Tibial artery (tissue), 4 donors: ENCODE measurements at regions not wholly inside any gene's neighbourhood (a gene's known extent, or its start where the extent isn't known, plus 50 kb on each side); places are given as distances from the start of the nearest gene placed in this dataset.

Experiments
- DNase-seq, 2 donors: peaks; one replicate each; pipeline ENCODE4 v3.0.0-alpha.2; 2019
- H3K27ac ChIP-seq, 2 donors: fragments of 200-600 bp; sonication (generic) in 1 of 2; 1 replicate in 1 of 2; 2 replicates in 1 of 2; pipeline ENCODE4 v1.5.1; 2018 to 2019; ENCODE audit warnings: mild to moderate bottlenecking in 1 of 2
- H3K27me3 ChIP-seq, 2 donors: fragments of 200-600 bp; sonication (generic) in 1 of 2; one replicate each; pipeline versions ENCODE4 v1.5.1 to v1.6.0; 2016 to 2019
- H3K36me3 ChIP-seq, 3 donors: fragments of 200-600 bp; sonication (generic) in 2 of 3; one replicate each; pipeline ENCODE4 v1.5.1; 2016 to 2019; ENCODE audit warnings: mild to moderate bottlenecking in 2 of 3
- H3K4me1 ChIP-seq, 4 donors: fragments of 200-600 bp; sonication (generic) in 2 of 4; 1 replicate in 3 of 4; 2 replicates in 1 of 4; pipeline ENCODE4 v1.5.1; 2016 to 2019
- H3K4me3 ChIP-seq, 2 donors: fragments of 200-600 bp; sonication (generic) in 1 of 2; 1 replicate in 1 of 2; 2 replicates in 1 of 2; pipeline ENCODE4 v1.5.1; 2018 to 2019; ENCODE audit warnings: mild to moderate bottlenecking in 2 of 2
- H3K9me3 ChIP-seq, 3 donors: fragments of 200-600 bp; sonication (generic) in 1 of 3; one replicate each; pipeline ENCODE4 v1.5.1; 2016 to 2019
- intact Hi-C: fragments of 100-400 bp; cut with DNase I; formaldehyde crosslinking; loops from one replicate; pipeline ENCODE4 v1.15.0; 2023; ENCODE audit warnings: low total_unique reads
- TF ChIP-seq, protein P1 (sequence below), 2 experiments: fragments of 200-600 bp in 1 of 2; fragments of 450-650 bp in 1 of 2; IDR thresholded peaks; one replicate each; pipeline ENCODE4 v1.5.1; 2017 to 2019; ENCODE audit warnings: antibody characterized with exemption in 2 of 2, mild to moderate bottlenecking in 1 of 2, moderate library complexity in 1 of 2

DNA sequence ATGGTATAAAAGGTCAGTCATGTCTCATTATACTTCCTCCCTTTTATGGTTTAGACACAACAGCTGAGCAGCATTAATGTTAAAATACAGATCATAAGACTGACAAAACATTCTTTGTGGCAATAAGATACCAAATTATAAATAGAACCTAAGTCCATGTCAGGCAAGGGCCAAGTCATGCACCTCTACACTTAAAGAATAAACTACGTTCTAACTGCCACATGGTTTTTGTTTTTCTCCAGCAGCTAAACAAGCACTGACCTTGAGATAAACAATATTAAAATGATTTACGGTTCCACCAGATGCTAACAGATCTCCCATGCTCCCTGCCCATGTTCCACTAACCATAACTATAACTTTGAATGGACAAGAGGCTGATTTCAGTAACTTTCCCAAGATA is 368.6 kb upstream of the TFPI start:
- DNase-seq = no peak
- H3K9me3 ChIP-seq = no peaks in the 10 kb centered on the region
- TF ChIP-seq, protein P1, sequence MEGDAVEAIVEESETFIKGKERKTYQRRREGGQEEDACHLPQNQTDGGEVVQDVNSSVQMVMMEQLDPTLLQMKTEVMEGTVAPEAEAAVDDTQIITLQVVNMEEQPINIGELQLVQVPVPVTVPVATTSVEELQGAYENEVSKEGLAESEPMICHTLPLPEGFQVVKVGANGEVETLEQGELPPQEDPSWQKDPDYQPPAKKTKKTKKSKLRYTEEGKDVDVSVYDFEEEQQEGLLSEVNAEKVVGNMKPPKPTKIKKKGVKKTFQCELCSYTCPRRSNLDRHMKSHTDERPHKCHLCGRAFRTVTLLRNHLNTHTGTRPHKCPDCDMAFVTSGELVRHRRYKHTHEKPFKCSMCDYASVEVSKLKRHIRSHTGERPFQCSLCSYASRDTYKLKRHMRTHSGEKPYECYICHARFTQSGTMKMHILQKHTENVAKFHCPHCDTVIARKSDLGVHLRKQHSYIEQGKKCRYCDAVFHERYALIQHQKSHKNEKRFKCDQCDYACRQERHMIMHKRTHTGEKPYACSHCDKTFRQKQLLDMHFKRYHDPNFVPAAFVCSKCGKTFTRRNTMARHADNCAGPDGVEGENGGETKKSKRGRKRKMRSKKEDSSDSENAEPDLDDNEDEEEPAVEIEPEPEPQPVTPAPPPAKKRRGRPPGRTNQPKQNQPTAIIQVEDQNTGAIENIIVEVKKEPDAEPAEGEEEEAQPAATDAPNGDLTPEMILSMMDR (IDR thresholded peaks at IDR 0.05) = no peak
- H3K36me3 ChIP-seq = no peaks in the 10 kb centered on the region
- no peak overlapping the region for H3K27ac ChIP-seq
- no peak overlapping the region for H3K4me3 ChIP-seq
- no peaks in the 10 kb centered on the region for H3K27me3 ChIP-seq
- H3K4me1 ChIP-seq = no peaks in the 10 kb centered on the region
- intact Hi-C loops = no loop called here

DNA sequence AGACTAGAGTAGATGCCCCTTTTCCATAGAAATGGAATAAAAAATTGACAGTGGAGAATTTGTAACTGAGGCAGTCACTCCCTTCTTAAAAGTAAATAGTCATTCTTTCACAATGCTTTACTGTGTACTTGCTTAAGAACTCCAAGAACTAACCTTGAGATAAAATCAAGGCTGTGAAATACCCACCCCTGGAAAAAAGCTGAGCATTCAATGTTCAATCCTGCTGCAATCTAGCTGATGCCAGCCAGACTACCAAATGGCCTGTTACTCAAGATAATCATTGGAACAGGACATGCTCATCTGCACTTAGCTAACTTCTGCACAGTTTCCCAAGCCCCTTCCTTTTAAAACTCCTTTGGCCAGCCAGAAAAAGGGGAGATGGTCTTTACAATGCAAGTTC is 367.4 kb upstream of the GULP1 start:
- H3K36me3 ChIP-seq = no peaks in the 10 kb centered on the region
- H3K27ac ChIP-seq = no peak overlapping the region
- DNase-seq = no peak
- no peaks in the 10 kb centered on the region for H3K9me3 ChIP-seq
- no peaks in the 10 kb centered on the region for H3K4me1 ChIP-seq
- TF ChIP-seq, protein P1 (IDR thresholded peaks at IDR 0.05) = no peak
- no peak overlapping the region for H3K4me3 ChIP-seq
- intact Hi-C loops = no loop called here
- no peaks in the 10 kb centered on the region for H3K27me3 ChIP-seq

DNA sequence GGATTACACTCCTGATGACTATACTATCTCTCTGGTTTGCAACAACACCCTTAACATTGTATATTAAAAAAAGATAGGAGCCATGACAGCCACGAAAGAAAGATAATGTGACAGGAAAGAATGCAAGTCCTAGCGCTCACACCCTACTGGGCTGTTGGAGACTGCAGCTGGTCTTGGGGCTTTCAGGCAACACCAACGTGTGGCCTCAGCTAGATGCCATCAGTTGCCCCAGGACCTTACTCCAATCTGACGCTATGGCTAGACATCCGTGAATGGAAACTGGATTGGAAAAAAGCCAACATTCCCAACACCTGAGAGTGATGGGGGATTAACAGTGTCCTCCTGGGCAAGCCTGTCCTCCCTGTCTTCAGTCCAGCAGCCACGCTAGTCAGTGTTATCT is 357.4 kb upstream of the GULP1 start:
- H3K27me3 ChIP-seq = no peaks in the 10 kb centered on the region
- intact Hi-C loops = no loop called here
- H3K9me3 ChIP-seq = no peaks in the 10 kb centered on the region
- H3K36me3 ChIP-seq = no peaks in the 10 kb centered on the region
- H3K4me1 ChIP-seq = peaks cover 0 to 8% (median 0%) of the 10 kb centered on the region in 4 donors
- H3K4me3 ChIP-seq = peak overlapping the region; percentile 3 to 13
- DNase-seq = no peak
- TF ChIP-seq, protein P1 (IDR thresholded peaks at IDR 0.05) = no peak
- H3K27ac ChIP-seq = no peak overlapping the region

DNA sequence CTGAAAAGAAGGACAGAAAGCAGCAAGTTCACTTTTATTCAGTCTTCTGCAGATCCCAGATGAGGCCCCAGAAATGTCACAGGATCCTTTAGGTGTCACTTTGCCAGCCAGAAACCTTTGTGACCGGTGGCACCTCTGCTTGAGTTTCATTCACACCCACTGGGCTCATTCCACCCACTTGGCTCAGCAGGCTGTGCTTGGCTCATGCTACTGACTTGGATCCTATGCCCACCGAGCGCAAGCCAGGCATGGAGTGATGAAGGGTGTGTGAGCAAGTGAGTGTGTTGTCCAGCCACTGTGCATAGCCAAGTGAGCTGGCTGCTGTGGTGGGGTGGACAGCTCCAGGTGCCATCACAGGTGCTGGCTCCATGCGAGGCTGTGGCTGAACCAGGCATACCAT is 357.0 kb upstream of the GULP1 start:
- intact Hi-C loops = no loop called here

DNA sequence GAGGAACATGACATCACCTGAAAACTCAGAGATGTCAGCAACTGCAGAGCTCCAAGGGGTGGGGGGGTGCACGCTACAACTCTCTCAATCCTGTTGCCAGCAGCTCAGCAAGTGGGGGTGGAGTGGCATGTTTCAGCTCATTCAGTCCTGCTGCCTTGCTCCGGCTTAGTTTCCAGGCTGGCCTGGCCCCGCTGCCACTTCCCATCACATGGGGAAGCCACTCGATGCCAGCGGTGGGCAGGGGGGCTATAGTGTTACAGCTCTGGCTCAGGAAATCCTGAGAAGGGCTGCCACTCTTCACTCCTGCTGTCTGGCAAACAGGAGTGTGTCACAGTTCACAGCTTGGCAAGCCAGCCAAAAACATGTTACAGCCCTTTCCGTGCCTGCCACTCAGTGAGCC is 356.5 kb upstream of the GULP1 start:
- H3K27me3 ChIP-seq = no peaks in the 10 kb centered on the region
- H3K36me3 ChIP-seq = no peaks in the 10 kb centered on the region
- TF ChIP-seq, protein P1 (IDR thresholded peaks at IDR 0.05) = no peak
- H3K9me3 ChIP-seq = no peaks in the 10 kb centered on the region
- H3K4me3 ChIP-seq = no peak overlapping the region
- intact Hi-C loops = no loop called here
- peaks cover 0 to 17% (median 0%) of the 10 kb centered on the region in 4 donors for H3K4me1 ChIP-seq
- H3K27ac ChIP-seq = no peak overlapping the region
- DNase-seq = no peak

More for the DNA sequence above, 357.0 kb upstream of the GULP1 start:
- H3K27ac ChIP-seq = no peak overlapping the region
- no peaks in the 10 kb centered on the region for H3K36me3 ChIP-seq
- H3K27me3 ChIP-seq = no peaks in the 10 kb centered on the region
- TF ChIP-seq, protein P1 (IDR thresholded peaks at IDR 0.05) = no peak
- DNase-seq = no peak
- peak overlapping the region; percentile 3 to 13 for H3K4me3 ChIP-seq
- H3K9me3 ChIP-seq = no peaks in the 10 kb centered on the region
- H3K4me1 ChIP-seq = peaks cover 0 to 13% (median 0%) of the 10 kb centered on the region in 4 donors

DNA sequence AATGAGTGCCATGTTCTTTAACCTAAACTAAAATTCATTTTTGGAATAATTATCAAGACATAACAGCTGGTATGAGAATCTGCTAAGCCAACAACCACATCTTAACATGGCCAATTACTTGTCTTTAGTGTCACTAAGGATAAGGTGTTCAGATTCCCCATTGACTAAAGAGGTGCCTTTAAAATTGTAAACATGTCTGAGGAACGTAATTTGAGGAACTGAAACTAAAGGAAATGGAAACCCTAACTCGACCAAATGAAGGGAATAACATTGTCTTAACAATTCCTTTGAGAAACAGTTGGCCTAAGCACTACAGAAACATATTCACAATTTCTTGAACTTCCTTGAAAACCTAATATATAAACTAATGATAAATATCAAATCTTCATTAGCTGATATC is 355.4 kb upstream of the GULP1 start:
- no peak for DNase-seq
- Histone ChIP-seq H3K27ac (no peak overlapping the region), H3K27me3 (no peaks in the 10 kb centered on the region), H3K4me3 (no peak overlapping the region), H3K36me3 (no peaks in the 10 kb centered on the region), H3K4me1 (peaks cover 0 to 17% (median 0%) of the 10 kb centered on the region in 4 donors), H3K9me3 (no peaks in the 10 kb centered on the region)
- intact Hi-C loops = no loop called here
- TF ChIP-seq, protein P1 (IDR thresholded peaks at IDR 0.05) = no peak
